CMK (cell line): ENCODE measurements at regions not wholly inside any gene's neighbourhood (a gene's known extent, or its start where the extent isn't known, plus 50 kb on each side); places are given as distances from the start of the nearest gene placed in this dataset.

Source experiments
- DNase-seq: peaks from one replicate; pipeline ENCODE4 v3.0.0-alpha.2; 2010; ENCODE audit warnings: low read depth

GRCh38 chr6:9942131-9942530, 472.7 kb downstream of the TFAP2A start:
- DNase-seq, result no peak

- no peak for DNase-seq
Observed at GRCh38 chr6:9938801-9939200, 476.1 kb downstream of the TFAP2A start.

- DNase-seq, result no peak
Observed at GRCh38 chr6:9937031-9937763, 477.7 kb downstream of the TFAP2A start.

GRCh38 chr6:9936551-9936950, 478.3 kb downstream of the TFAP2A start:
- no peak for DNase-seq

GRCh38 chr6:9933677-9934076, 481.2 kb downstream of the TFAP2A start:
- DNase-seq, result no peak

GRCh38 chr6:9927275-9927674, 487.6 kb downstream of the TFAP2A start:
- no peak for DNase-seq

- DNase-seq, result no peak
Observed at GRCh38 chr6:9924971-9925370, 489.9 kb downstream of the TFAP2A start.

- DNase-seq, result no peak
Observed at GRCh38 chr6:9921366-9921765, 493.5 kb downstream of the TFAP2A start.

- DNase-seq, result no peak
Observed at GRCh38 chr6:9914951-9915350, 499.9 kb downstream of the TFAP2A start.

- DNase-seq, result no peak
Observed at GRCh38 chr6:9901376-9901775, 513.5 kb downstream of the TFAP2A start.

- no peak for DNase-seq
Observed at GRCh38 chr6:9896806-9897205, 518.1 kb downstream of the TFAP2A start.

- no peak for DNase-seq
Observed at GRCh38 chr6:9890893-9891292, 524.0 kb downstream of the TFAP2A start.

GRCh38 chr6:9890469-9890868, 524.4 kb downstream of the TFAP2A start:
- no peak for DNase-seq

GRCh38 chr6:9878535-9878934, 536.3 kb downstream of the TFAP2A start:
- no peak for DNase-seq

- no peak for DNase-seq
Observed at GRCh38 chr6:9875605-9876353, 539.1 kb downstream of the TFAP2A start.

- DNase-seq, result no peak
Observed at GRCh38 chr6:9862603-9863167, 552.2 kb downstream of the TFAP2A start.

- DNase-seq, result no peak
Observed at GRCh38 chr6:9851541-9852380, 563.1 kb downstream of the TFAP2A start.

- no peak for DNase-seq
Observed at GRCh38 chr6:9851006-9851405, 563.9 kb downstream of the TFAP2A start.

- DNase-seq, result no peak
Observed at GRCh38 chr6:9848094-9848493, 566.8 kb downstream of the TFAP2A start.

GRCh38 chr6:9841886-9842725, 572.8 kb downstream of the TFAP2A start:
- no peak for DNase-seq

GRCh38 chr6:9834233-9834632, 580.6 kb downstream of the TFAP2A start:
- DNase-seq, result no peak
